ENCODE measurements at regions not wholly inside any gene's neighbourhood (a gene's known extent, or its start where the extent isn't known, plus 50 kb on each side); places are given as distances from the start of the nearest gene placed in this dataset.

DNA sequence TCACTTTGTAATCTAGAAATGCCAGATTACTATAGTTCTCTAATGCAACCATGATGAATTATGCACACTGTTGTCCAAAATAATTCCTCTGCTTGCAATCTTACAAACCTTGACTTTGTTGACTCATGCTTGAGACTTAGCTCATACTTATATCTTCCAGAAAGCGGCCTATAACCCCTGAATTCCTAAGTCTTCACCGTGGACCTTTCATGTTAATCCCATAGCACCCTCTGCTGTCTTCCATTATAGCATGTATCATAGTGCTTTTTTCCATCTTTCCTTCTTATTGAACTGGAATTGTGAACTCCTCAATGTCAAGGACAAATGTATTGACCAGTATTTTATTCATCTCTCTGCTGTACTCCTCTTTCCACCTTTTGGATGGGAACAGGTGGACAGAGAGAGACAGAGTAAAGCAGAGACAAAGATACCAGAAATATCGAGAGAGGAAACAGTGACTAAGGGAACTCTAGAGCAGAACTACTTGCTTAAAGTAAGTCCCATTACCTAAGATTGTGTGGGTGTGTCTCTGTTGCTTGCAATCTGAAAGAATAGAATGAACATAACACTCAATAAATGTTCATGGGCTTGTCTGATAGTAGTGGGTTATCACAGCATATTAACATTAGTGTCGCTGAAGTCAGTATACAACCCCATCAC, 110.0 kb downstream of the LURAP1L start:
- Histone ChIP-seq H3K4me3 (ENCODE audit: low read depth in 2 of 2, low read length in 1 of 2) (no peak overlapping the region; a peak in 1 of 4 replicates), H3K4me2 (no peak overlapping the region), H3K27me3 (ENCODE audit: insufficient read depth) (no peaks in the 10 kb centered on the region), H3K79me2 (ENCODE audit: insufficient read depth) (no peaks in the 10 kb centered on the region), H3K4me1 (ENCODE audit: control insufficient read depth in 1 of 2, insufficient read depth in 2 of 2, low read depth in 1 of 2, low read length in 1 of 2) (no peaks in the 10 kb centered on the region; a peak in 2 of 4 replicates), H3K27ac (ENCODE audit: low read depth in 2 of 2, low read length in 1 of 2) (no peak overlapping the region), H3K36me3 (replicated peaks in 1 of 2; ENCODE audit: control insufficient read depth in 1 of 2, insufficient read depth in 2 of 2, low read length in 1 of 2) (no peaks in the 10 kb centered on the region), H3K9me3 (no peaks in the 10 kb centered on the region), H3K9me2 (no peaks in the 10 kb centered on the region), H4K20me1 (ENCODE audit: insufficient read depth) (no peaks in the 10 kb centered on the region), H2AFZ (ENCODE audit: low read depth) (no peak overlapping the region), H3F3A (replicated peaks; ENCODE audit: insufficient read depth) (no peaks in the 10 kb centered on the region), H3K9ac (no peak overlapping the region)
- ChIA-PET POLR2A (no interaction called here), CTCF (interaction anchor here (0.6 to 1.7 kb wide), 16 partner anchors 11 to 187 kb away, joined by 3 to 31 read pairs (median 4); partner anchors contain the start of gene LURAP1L)
- peak; percentile 29 for DNase-seq
- TF ChIP-seq RAD21 (IDR thresholded peaks at IDR 0.05; ENCODE audit: low read length) (peak; percentile 92), FOSL2 (IDR thresholded peaks at IDR 0.05; ENCODE audit: borderline replicate concordance, low read depth) (no peak), EZH2phosphoT487 (IDR thresholded peaks at IDR 0.05; ENCODE audit: borderline replicate concordance, low read depth) (no peak), SMC3 (IDR thresholded peaks at IDR 0.05; ENCODE audit: low read depth, low read length) (peak; percentile 91)
- TF ChIP-seq, protein P1, sequence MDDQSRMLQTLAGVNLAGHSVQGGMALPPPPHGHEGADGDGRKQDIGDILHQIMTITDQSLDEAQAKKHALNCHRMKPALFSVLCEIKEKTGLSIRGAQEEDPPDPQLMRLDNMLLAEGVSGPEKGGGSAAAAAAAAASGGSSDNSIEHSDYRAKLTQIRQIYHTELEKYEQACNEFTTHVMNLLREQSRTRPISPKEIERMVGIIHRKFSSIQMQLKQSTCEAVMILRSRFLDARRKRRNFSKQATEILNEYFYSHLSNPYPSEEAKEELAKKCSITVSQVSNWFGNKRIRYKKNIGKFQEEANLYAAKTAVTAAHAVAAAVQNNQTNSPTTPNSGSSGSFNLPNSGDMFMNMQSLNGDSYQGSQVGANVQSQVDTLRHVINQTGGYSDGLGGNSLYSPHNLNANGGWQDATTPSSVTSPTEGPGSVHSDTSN (IDR thresholded peaks at IDR 0.05), result no peak
- TF ChIP-seq, protein P2, sequence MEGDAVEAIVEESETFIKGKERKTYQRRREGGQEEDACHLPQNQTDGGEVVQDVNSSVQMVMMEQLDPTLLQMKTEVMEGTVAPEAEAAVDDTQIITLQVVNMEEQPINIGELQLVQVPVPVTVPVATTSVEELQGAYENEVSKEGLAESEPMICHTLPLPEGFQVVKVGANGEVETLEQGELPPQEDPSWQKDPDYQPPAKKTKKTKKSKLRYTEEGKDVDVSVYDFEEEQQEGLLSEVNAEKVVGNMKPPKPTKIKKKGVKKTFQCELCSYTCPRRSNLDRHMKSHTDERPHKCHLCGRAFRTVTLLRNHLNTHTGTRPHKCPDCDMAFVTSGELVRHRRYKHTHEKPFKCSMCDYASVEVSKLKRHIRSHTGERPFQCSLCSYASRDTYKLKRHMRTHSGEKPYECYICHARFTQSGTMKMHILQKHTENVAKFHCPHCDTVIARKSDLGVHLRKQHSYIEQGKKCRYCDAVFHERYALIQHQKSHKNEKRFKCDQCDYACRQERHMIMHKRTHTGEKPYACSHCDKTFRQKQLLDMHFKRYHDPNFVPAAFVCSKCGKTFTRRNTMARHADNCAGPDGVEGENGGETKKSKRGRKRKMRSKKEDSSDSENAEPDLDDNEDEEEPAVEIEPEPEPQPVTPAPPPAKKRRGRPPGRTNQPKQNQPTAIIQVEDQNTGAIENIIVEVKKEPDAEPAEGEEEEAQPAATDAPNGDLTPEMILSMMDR (IDR thresholded peaks at IDR 0.05), result peak; percentile 71
- TF ChIP-seq, protein P3, sequence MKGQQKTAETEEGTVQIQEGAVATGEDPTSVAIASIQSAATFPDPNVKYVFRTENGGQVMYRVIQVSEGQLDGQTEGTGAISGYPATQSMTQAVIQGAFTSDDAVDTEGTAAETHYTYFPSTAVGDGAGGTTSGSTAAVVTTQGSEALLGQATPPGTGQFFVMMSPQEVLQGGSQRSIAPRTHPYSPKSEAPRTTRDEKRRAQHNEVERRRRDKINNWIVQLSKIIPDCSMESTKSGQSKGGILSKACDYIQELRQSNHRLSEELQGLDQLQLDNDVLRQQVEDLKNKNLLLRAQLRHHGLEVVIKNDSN (IDR thresholded peaks at IDR 0.05; ENCODE audit: borderline replicate concordance, low read depth), result no peak
- 66% methylated on average over 4 of the region's 4 CpGs for WGBS (ENCODE audit: low lambda C conversion rate)

DNA sequence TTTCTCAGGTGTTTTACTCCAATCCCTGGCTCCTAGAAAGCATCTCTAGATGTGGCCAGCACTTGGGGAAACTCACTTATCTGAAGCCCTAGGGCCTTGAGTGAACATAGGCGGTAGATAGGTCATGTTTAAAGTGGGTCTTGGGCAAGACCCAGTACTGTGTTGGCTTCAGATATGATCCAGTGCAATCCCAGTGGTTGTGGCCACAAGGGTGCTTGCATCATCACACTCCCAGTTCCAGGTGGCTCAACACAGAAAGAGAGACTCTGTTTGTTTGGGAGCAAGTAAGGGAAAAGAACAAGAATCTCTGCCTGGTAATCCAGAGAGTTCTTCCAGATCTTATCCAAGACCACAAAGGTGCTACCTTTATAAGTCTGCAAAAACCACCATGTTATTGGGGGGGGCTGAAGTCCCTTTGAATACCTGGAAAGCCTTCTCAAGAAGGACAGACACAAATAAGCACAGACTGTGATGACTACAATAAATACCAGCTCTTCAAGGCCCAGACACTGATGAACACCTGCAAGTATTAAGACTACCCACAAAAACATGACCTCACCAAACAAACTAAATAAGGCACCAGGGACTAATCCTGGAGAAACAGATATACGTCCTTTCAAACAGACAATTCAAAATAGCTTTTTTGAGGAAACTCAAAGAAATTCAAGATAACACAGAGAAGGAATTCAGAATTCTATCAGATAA, 114.7 kb downstream of the LURAP1L start:
- H2AFZ ChIP-seq (ENCODE audit: low read depth), result no peak overlapping the region
- POLR2A ChIA-PET, result no interaction called here
- no peaks in the 10 kb centered on the region for H3K4me1 ChIP-seq (ENCODE audit: control insufficient read depth in 1 of 2, insufficient read depth in 2 of 2, low read depth in 1 of 2, low read length in 1 of 2)
- CTCF ChIA-PET, result interaction anchor here (0.9 to 1.4 kb wide), 4 partner anchors 10 to 200 kb away, joined by 3 to 6 read pairs (median 4); no protein-coding TSS in a partner anchor
- H3K79me2 ChIP-seq (ENCODE audit: insufficient read depth), result no peaks in the 10 kb centered on the region
- H3K27me3 ChIP-seq (ENCODE audit: insufficient read depth), result no peaks in the 10 kb centered on the region
- 64% methylated on average over 2 of the region's 2 CpGs for WGBS (ENCODE audit: low lambda C conversion rate)
- no peak overlapping the region for H3K9ac ChIP-seq
- H4K20me1 ChIP-seq (ENCODE audit: insufficient read depth), result no peaks in the 10 kb centered on the region
- H3K4me3 ChIP-seq (ENCODE audit: low read depth in 2 of 2, low read length in 1 of 2), result no peak overlapping the region
- 0 out of 2 replicates have a peak, but pooled peaks cover 4% of the 10 kb centered on the region for H3K9me3 ChIP-seq
- H3K27ac ChIP-seq (ENCODE audit: low read depth in 2 of 2, low read length in 1 of 2), result no peak overlapping the region
- no peaks in the 10 kb centered on the region for H3K36me3 ChIP-seq (replicated peaks in 1 of 2; ENCODE audit: control insufficient read depth in 1 of 2, insufficient read depth in 2 of 2, low read length in 1 of 2)
- H3K4me2 ChIP-seq, result no peak overlapping the region
- TF ChIP-seq GABPA (IDR thresholded peaks at IDR 0.05; ENCODE audit: low read depth) (no peak), TAF1 (IDR thresholded peaks at IDR 0.05; ENCODE audit: borderline replicate concordance, low read depth, low read length) (no peak), FOXJ3 (CRISPR knock-in tag; IDR thresholded peaks at IDR 0.05) (no peak), RCOR1 (IDR thresholded peaks at IDR 0.05; ENCODE audit: low read length) (no peak), ELF1 (IDR thresholded peaks at IDR 0.05) (no peak), JUND (IDR thresholded peaks at IDR 0.05) (no peak), NFIC (IDR thresholded peaks at IDR 0.05; ENCODE audit: borderline replicate concordance) (no peak), SIN3A (IDR thresholded peaks at IDR 0.05; ENCODE audit: borderline replicate concordance, low read depth, low read length) (no peak), EP300 (IDR thresholded peaks at IDR 0.05; ENCODE audit: borderline replicate concordance in 1 of 2, low read depth in 1 of 2, low read length in 1 of 2) (no peak)
- TF ChIP-seq, protein P4, sequence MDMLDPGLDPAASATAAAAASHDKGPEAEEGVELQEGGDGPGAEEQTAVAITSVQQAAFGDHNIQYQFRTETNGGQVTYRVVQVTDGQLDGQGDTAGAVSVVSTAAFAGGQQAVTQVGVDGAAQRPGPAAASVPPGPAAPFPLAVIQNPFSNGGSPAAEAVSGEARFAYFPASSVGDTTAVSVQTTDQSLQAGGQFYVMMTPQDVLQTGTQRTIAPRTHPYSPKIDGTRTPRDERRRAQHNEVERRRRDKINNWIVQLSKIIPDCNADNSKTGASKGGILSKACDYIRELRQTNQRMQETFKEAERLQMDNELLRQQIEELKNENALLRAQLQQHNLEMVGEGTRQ (IDR thresholded peaks at IDR 0.05; ENCODE audit: borderline replicate concordance, low read depth, low read length), result no peak
- no peaks in the 10 kb centered on the region for H3K9me2 ChIP-seq
- H3F3A ChIP-seq (replicated peaks; ENCODE audit: insufficient read depth), result no peaks in the 10 kb centered on the region
- no peak for DNase-seq
